ENCODE measurements at regions not wholly inside any gene's neighbourhood (a gene's known extent, or its start where the extent isn't known, plus 50 kb on each side); places are given as distances from the start of the nearest gene placed in this dataset.

DNA sequence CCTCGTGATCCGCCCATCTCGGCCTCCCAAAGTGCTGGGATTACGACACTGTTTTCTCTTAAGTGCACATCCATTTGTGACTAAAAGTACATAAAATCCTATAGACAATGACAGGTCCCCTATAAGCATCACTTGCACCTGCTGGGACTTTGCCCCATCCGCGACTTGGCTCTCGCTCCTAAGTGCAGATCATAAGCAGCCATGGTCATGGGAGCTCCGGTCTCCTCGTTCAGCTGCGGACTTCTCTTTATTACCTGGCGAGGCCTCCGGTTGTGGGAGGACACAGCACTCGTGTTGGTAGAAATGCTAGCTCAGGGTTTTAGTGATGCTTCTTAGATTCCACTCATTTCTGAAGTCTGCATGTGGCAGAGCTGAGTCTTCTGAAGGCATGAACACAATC lies 92.7 kb upstream of the ST6GAL2 start:
- DNase-seq (ENCODE audit: low spot score): no peak

DNA sequence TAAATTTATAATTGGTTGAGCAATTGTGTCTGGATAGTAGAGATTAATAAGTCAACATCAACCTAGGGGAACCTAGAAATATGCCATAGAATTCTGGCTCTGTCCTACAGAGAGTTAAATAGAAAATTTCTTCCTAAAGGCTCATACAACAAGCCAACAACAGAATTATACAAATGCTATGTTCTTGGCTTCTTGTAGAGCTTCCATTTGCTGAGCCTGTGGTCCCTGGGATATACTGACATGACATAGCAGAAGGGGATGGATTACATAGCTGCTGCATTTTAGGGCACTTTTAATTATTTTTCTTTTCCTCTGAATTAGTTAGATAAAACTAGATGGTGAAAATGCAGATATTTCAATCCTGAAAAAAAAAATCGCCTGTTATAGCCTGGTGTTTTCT lies 95.5 kb upstream of the ST6GAL2 start:
- DNase-seq (ENCODE audit: low spot score): no peak

DNA sequence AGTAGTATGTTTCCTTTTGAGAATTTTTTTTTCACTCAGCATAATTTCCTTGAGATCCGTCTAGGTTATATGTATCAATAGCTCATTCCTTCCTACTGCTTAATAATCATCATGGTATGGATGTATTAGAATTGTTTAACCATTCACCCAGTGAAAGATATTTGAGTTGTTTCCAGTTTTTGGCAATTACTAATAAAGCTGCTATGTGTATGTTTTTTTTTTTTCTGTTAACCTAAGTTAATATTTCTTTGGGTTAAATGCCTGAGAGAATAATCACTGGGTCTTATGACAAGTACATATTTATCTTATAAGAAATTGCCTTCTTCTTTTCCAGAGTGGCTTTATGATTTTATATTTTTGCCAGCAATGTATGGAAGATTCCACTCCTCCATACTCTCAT lies 96.4 kb upstream of the ST6GAL2 start:
- no peak for DNase-seq (ENCODE audit: low spot score)

DNA sequence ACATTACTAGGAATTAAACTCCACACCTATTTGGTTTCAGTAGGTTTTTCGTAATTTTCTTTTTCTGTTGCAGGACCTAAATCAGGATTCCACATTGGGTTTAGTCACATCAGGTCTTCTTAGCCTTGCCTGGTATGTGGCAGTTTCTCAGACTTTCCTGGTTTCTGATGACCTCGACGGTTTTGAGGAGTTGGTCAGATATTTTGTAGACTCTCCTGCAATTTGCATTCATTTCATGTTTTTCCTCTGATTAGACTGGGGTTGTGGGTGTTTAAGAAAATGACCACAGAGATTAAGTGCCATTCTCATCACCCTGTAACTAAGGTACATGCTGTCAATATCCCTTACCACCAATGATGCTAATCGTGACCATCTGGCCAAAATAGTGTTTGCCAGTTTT lies 97.3 kb upstream of the ST6GAL2 start:
- DNase-seq (ENCODE audit: low spot score): no peak

DNA sequence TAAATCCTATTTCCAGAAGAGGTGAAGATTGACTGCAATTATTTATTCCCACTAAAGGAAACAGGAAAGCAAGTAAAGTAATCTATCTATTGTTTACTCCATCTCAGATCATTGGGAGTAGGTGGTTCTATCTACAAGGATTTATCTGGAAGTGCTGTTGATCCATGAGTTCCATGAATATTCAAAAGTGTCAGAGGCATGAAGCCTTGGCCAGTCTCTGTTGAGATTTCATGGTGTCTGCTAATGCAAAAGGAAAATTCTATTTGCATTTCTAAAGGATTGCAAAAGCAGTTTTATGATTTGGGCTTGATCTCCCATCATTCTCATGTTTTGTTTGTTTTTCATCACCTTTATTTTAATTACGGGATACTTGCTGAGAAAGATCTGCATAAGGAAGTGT lies 102.4 kb upstream of the ST6GAL2 start:
- no peak for DNase-seq (ENCODE audit: low spot score)

DNA sequence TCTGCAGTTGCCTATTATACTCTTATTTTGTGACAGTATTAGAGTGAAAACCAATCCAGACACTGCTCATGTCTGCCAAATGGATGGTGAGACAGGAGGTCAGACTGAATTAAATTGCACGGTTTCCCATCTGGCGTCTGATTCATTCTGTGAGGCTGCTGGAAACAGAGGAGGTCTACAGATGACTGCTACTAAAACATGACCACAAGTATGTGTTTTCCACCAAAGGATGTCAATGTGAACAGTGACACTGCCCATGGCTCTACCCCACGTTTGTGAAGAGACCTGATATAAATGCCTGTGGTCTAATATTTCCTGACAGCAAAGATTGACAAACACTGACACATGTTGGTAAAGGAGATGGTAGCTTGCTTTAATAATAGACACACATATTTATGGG lies 104.3 kb upstream of the ST6GAL2 start:
- no peak for DNase-seq (ENCODE audit: low spot score)

DNA sequence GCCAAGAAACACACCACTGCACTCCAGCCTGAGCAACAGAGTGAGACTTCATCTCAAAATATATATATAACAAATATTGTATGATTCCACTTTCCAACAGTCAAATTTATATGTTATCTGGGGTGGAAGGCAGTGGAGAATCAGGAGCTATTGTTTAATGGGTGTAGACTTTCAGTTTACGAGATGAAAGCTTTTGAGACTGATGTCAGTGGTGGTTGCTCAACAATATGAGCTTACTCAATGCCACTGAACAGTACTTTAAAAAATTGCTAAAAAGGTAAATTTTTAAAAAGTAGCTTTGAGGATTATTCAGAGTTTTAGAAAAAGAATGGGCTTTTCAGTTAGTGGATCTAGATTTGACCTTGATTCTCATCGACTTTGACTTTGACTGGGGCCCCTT lies 105.9 kb upstream of the ST6GAL2 start:
- DNase-seq (ENCODE audit: low spot score): no peak

DNA sequence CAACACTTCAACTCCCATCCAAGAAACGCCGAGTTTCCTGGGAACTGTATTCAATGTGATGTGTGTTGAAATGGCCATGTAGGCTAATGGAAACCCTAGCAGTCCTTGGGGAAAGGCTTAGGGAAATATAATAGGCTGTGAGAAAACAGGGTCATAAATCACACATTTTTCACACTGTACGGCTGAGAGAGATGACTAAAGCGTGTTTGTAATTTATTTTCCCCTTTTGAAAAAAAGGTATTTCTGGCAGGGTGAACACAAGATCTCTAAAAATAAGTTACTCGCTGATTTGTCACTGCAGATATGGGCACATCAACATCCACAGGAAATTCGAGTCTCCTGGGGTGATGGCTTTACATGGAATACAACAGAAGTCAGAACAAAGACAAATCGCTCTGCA lies 109.6 kb upstream of the ST6GAL2 start:
- DNase-seq (ENCODE audit: low spot score): no peak

DNA sequence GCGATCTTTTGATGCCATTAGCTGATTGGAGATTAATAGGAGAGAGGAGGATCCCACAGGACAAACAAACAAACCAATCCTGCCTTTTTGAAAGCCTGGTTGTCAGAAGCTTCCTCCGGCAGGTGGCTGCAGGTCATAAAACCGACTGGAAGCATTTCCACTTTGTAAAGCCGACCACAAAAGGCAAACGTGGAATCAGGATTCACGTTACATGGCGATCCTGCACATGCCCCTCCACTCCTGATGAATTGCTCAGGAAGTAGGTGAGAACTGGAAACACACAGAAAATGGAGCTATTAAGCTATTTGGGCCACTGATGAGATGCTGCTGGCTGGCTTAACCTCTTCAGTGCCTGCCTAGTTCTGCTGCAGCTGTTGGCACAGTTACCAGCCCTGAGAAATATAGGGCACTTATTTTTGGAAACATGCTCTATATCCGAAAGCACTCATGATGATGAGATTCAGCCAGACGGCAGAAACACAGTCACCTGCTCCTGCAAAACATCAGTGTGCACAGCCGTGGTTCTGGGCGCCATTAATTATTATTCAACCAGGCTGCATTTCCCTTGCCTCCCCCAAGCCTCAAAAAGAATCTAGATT lies 110.3 kb upstream of the ST6GAL2 start:
- no peak for DNase-seq (ENCODE audit: low spot score)

DNA sequence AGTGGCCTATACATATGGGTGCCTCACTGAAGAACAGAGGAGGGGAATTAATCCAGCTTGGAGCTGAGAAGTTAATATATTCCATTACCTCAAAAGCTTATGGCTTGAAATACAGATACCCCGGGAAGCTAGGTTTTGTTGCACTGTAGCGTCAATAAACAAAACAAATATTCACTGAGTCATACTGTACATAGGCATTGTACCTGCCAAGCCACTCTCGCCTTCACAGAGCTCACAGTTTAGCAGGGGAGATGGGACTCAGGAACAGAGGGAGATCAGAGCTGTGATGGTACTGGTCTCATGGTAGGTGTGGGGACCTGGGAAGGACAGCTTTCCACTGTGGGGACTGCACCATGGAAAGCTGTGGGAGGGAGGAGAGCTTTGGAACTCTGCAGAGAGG lies 111.2 kb upstream of the ST6GAL2 start:
- DNase-seq (ENCODE audit: low spot score): no peak

DNA sequence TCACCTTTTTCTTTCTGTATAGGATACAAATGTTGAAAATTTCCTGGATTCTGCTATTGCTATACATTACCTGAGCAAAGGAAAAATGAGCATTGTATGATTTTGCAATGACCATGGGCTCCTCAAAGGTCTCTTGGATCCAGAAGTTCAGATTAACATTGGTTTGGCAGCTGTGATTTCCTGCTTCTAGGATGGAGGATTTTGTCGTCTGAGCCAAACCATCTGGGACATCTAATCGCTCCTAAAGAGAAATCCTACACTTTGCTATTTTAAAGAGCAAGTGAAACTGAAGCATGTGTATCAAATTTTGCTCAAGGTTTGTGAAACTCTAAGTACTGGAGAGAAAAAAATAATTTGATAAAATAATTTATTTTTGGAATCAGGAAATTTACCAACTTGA lies 115.1 kb upstream of the ST6GAL2 start:
- DNase-seq (ENCODE audit: low spot score): no peak

DNA sequence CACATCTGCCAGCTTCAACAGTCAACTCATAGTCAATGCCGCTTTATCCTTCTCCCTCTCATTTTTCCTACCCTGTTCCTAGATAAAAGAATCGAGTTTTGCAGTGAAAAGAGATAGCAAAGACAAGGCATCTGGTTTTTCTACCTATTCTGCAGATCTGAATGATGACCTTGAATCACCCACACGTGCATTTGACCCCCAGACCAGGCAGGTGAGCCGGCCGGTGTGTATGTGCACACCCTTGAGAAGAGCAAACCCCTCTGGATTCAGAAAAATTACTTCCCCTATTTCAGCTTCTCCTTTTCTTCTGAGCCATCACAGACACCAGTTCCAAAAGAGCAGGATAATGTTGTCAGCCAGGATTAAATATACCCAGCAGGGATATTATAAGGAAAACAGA lies 115.6 kb upstream of the ST6GAL2 start:
- no peak for DNase-seq (ENCODE audit: low spot score)

DNA sequence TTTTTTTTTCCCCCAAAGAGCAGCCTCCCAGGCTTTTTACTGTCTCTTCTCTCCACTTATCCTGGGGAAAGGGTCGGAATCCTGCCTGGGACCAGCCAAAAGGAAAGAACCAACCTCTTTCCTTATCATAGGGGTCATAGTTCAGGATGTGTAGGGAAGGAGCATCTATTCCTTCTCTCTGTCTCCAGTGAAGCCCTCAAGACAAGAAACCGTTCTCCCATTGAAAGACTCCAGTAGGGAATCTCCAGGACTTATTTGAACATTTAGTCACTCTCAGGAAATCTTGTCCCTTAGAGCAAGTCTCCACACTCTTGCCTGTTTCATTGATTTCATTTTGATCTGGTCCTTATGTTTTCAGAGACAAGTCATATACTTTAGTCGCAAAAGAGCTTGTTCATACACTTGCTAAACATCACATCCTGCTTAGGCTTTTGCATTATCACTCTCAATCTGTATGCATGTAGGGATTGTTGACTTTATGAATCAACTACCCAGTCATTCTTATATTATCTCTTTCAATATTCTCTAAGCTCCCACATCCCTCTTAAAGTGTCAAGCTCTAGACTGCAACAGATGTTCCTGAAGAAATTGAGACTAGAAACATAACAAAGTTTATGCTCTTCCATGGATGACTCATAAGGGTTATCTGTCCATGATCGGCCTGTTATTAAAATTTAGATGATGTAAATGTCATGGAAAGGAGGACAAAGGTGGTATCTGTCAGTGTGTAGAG lies 116.2 kb upstream of the ST6GAL2 start:
- no peak for DNase-seq (ENCODE audit: low spot score)

DNA sequence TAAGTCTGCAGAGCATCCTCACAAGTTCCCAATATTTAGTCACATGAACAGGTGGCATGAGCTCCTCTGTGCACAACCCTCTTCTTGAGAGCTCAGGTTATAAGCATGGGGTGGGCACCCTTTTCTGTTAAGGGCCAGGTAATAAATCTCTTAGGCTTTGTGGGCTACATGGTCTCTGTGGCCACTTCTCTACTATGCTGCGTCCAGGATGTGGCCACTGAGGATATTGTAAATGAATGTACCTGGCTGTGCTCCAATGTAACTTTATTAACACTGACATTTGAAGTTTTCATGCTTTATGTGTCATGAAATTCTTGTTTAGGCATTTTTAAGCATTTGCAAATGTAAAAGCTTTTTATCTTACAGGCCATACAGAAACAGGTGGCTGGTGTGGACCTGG lies 116.8 kb upstream of the ST6GAL2 start:
- DNase-seq (ENCODE audit: low spot score): no peak

DNA sequence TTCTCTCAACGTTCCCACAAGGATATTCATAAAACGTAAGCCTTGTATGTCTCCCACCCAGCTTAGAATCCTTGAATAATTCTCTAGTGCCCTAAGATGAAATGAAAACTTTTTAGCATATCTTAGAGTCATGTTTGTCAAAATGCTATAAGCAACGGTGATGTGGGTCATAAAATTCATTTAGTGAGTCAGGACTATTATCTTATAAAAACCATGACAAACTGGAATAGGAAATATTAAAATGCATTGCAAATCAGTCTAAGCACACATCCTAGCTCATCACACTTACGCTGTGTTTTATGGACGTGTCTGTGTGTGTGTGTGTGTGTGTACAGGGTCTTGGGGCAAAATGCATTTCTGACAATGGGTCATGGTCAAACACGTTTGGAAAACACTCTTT lies 119.9 kb upstream of the ST6GAL2 start:
- no peak for DNase-seq (ENCODE audit: low spot score)

DNA sequence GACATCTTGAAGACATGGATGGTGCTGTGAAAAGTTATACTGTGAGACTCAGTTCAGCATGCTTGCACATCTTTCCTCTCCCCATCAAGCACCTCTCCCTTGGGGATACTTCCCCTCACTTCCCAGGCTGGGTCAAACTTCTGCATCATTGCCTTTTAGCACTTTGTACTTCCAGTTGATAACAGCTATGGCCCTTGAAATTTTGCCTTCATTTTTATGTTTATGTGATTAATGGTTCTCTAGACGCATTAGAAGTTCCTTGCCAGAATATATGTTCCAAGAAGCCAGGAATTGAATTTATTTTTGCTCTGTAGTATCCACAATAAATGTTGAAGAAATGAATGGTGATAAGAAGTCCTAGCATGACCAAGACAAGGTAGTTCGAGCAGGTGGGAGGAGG lies 120.9 kb upstream of the ST6GAL2 start:
- no peak for DNase-seq (ENCODE audit: low spot score)

DNA sequence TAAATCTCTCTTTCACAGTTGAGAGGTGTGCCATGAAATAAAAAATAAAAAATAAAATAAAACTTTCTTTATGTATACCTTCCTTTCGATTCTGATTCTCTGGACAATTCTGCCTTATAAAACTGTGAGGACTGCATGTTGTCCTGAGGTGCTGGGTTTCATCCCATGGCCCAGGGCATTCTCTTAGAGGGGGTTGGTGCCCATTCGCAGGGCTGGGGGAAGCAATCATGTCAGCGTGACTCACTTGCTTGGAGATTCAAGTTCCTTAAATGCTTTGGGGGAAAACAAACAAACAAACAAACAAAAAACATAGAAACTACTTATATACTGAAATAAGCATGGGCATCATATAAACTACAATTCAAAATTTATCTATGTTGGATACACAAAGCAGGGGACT lies 122.0 kb upstream of the ST6GAL2 start:
- DNase-seq (ENCODE audit: low spot score): no peak

DNA sequence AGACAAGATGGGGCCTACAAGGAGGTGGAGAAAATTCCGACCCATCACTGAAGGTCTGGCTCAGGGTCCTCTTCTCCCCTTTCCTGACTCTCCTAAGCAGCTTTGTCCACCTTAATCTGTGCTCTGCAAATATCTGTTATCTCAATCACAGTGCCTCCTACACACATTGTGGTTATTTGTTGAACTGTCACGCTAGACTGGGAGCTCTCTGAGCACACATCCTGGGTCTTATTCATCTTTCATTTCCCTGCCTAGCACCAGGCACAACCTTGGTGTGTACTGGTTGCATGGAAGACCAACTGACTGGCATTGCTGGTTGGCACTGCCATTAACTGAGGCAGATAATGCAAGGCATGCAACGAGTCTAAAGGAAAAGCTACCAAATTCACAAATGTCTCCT lies 122.9 kb upstream of the ST6GAL2 start:
- no peak for DNase-seq (ENCODE audit: low spot score)

DNA sequence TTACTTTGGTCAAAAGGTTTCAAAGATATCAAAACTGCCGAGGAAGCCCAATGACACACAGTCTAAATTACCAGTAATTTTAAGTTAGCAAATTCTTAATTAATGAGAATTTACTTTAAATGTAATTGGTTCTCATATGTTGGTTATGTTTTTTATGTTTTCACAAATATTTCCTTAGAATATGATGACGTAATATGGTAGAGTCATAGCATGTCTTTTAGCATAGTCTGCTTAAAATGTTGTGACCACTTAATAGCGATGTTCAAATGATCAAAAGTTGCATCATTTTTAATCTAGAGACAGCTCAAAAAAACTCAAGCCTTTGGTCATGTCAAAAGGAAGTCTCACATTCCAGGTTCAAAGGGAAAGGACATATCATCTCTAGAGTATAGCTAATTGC lies 123.3 kb upstream of the ST6GAL2 start:
- no peak for DNase-seq (ENCODE audit: low spot score)

DNA sequence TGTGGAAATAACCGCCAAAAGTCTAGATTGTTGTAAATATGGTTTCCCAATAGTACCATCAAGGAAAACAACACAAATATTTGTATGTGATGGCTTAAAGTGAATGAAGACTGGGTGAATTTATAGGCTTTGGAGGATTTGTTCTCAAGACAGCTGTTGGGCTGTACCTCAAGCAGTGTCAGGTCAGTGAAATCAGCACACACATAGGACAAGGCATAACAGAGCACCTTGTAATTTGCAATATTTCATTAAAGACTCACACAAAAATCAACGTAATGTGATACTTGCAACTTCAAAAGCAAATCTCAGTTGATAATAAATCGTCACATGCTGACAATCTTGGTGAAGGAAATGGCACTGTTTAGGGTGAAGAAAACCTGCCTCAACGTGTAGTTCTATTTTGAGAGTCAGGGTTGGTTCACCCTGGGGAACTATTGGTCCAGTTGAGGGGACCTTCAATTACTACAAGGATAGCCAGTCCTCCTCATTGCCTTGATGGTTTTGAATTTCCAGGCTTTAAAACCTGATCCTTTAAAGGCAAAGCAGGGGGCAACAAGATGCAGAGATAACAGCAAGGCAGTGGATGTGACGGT lies 126.8 kb upstream of the ST6GAL2 start:
- DNase-seq (ENCODE audit: low spot score): no peak

DNA sequence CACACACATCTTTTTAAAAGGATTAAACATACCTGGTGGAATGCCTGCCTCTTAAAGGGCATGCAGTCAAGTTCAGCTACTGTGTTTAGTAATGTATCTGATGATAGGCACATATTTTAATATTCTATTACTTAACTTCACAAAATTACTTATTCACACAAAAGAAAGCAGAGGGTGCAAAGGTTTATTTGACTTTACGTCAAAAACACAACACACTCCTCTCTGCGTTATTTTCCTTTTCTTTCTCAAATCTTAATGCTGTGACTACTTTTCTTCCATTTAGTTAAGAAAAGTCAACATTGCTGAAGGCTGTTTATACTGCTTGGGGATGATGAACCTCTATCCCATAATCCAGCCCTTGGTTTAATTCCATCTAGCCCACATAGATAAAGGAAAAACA lies 127.9 kb upstream of the ST6GAL2 start:
- DNase-seq (ENCODE audit: low spot score): no peak

DNA sequence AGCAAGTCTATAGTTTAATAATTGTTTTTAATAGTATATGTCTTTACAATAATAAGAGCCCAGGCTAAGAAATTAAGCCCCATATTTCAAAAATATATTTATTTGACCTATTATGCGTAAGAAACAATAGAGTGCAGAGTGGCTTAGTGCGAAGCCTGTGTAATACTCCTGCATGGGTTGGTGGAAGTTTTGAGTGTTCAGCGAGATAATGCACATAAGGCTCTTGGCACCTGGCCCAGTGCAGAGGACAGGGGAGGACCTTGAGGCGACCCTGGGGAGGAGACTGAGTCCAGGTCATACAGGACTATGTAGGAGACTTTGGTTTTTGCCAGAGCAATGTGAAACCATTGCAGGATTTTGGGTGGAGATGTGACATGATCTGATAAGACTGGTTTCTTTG lies 132.4 kb upstream of the ST6GAL2 start:
- DNase-seq (ENCODE audit: low spot score): no peak

DNA sequence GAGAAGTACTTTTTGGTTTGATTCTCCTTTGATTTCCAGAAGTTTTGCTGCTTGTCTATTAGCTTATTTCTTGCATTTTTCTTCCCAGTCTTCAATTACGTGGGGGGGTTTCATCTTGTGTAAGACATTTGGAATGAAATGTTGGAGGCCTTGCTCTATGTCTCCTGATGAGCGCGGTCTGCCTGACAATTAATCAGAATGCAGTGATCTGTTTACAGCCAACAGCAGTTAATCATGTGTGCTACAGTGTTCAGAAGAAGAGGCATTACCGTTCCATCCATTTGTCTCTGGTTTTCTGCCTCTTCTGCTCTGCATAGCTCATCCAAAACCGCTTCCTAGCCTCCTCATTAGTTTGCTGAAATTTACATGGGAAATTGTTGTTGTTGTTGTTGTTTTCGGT lies 134.4 kb upstream of the ST6GAL2 start:
- no peak for DNase-seq (ENCODE audit: low spot score)

DNA sequence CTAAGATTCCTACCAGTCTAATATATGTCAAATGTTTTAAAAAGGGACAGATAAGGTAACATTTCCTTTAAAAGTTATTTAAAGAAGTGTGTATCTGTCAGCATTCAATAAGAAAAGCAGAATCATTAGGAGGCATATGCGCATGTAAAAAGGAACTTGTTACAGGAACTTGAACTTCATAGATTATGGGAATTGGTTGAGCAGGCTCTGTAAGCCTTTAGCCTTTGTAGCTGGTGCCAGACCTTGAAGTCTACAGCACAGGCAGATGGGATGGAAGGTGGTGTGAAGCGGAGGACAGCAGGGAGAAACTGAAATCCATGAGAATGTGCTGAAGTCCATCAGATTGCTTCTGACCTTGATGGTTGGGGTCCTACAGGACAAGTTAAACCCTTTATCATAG lies 138.3 kb upstream of the ST6GAL2 start:
- DNase-seq (ENCODE audit: low spot score): no peak
